GM23338 (cell line): ENCODE measurements at regions not wholly inside any gene's neighbourhood (a gene's known extent, or its start where the extent isn't known, plus 50 kb on each side); places are given as distances from the start of the nearest gene placed in this dataset.

Experiments
- ATAC-seq: fragments of 200-7000 bp; cut with Tn5 transposase; 3 replicates; pipeline ENCODE4 v1.9.1; 2020
- DNase-seq: peaks from one replicate; pipeline ENCODE4 v3.0.0-alpha.2; 2015; ENCODE audit warnings: low spot score
- H2AFZ ChIP-seq: fragments of 200-600 bp; sonication (generic); 2 replicates; pipeline ENCODE4 v1.8.0; 2016; ENCODE audit warnings: antibody characterized with exemption, mild to moderate bottlenecking, moderate library complexity
- H3F3A ChIP-seq: fragments of 200-600 bp; sonication (generic); replicated peaks from 2 replicates; pipeline ENCODE4 v1.8.0; 2017; ENCODE audit warnings: antibody characterized with exemption, mixed run types, low read depth
- H3K27ac ChIP-seq: fragments of 200-600 bp; sonication (generic); 2 replicates; pipeline ENCODE4 v1.6.1; 2016; ENCODE audit warnings: low read depth
- H3K27me3 ChIP-seq: fragments of 200-600 bp; sonication (generic); 2 replicates; pipeline ENCODE4 v1.8.0; 2016; ENCODE audit warnings: mild to moderate bottlenecking, mixed run types, moderate library complexity; ENCODE audit not compliant: insufficient read depth
- H3K36me3 ChIP-seq: fragments of 200-600 bp; sonication (generic); 2 replicates; pipeline ENCODE4 v1.8.0; 2016; ENCODE audit warnings: mild to moderate bottlenecking; ENCODE audit not compliant: insufficient read depth
- H3K4me1 ChIP-seq: fragments of 200-600 bp; sonication (generic); 2 replicates; pipeline ENCODE4 v1.8.0; 2016; ENCODE audit warnings: mild to moderate bottlenecking, moderate library complexity; ENCODE audit not compliant: insufficient read depth
- H3K4me2 ChIP-seq: fragments of 200-600 bp; sonication (generic); 2 replicates; pipeline ENCODE4 v1.7.1; 2017; ENCODE audit warnings: mixed run types
- H3K4me3 ChIP-seq: fragments of 200-600 bp; sonication (generic); 2 replicates; pipeline ENCODE4 v1.6.1; 2016; ENCODE audit warnings: mixed run types
- H3K79me2 ChIP-seq: fragments of 200-600 bp; sonication (generic); replicated peaks from 2 replicates; pipeline ENCODE4 v1.8.0; 2017; ENCODE audit warnings: mild to moderate bottlenecking; ENCODE audit not compliant: insufficient read depth
- H3K9me2 ChIP-seq: fragments of 200-600 bp; sonication (generic); 2 replicates; pipeline ENCODE4 v1.8.0; 2017; ENCODE audit not compliant: insufficient read depth
- H4K20me1 ChIP-seq: fragments of 200-600 bp; sonication (generic); replicated peaks from 2 replicates; pipeline ENCODE4 v1.8.0; 2017; ENCODE audit warnings: mild to moderate bottlenecking; ENCODE audit not compliant: insufficient read depth
- H3K27ac Mint-ChIP-seq: 2 replicates; pipeline ENCODE4 v1.8.0; 2020; ENCODE audit warnings: inconsistent platforms, mild to moderate bottlenecking, moderate library complexity, mixed read lengths
- H3K27me3 Mint-ChIP-seq: 3 replicates; pipeline ENCODE4 v1.8.0; 2022; ENCODE audit warnings: low read depth, mild to moderate bottlenecking, moderate library complexity, mixed read lengths, inconsistent platforms; ENCODE audit not compliant: insufficient read depth, poor library complexity
- H3K36me3 Mint-ChIP-seq: 3 replicates; pipeline ENCODE4 v1.8.0; 2021; ENCODE audit warnings: low read depth, mild to moderate bottlenecking, inconsistent platforms, moderate library complexity, mixed read lengths
- H3K4me1 Mint-ChIP-seq: 3 replicates; pipeline ENCODE4 v1.8.0; 2020; ENCODE audit warnings: mild to moderate bottlenecking, inconsistent platforms, mixed read lengths
- H3K4me3 Mint-ChIP-seq: 3 replicates; pipeline ENCODE4 v1.8.0; 2021; ENCODE audit warnings: moderate library complexity, mild to moderate bottlenecking, inconsistent platforms, mixed read lengths
- H3K9me3 Mint-ChIP-seq: 3 replicates; pipeline ENCODE4 v1.8.0; 2020; ENCODE audit warnings: moderate library complexity, mild to moderate bottlenecking, inconsistent platforms, mixed read lengths
- EZH2phosphoT487 ChIP-seq: fragments of 200-600 bp; sonication (generic); IDR thresholded peaks from one replicate; pipeline ENCODE4 v1.8.1; 2018; ENCODE audit warnings: antibody characterized with exemption; ENCODE audit not compliant: unreplicated experiment
- JUNB ChIP-seq: IDR thresholded peaks from one replicate; pipeline ENCODE4 v1.6.1; 2016; ENCODE audit warnings: antibody characterized with exemption; ENCODE audit not compliant: unreplicated experiment
- NANOG ChIP-seq: IDR thresholded peaks from 2 replicates; pipeline ENCODE4 v1.6.1; 2016; ENCODE audit warnings: antibody characterized with exemption, borderline replicate concordance
- STAT1 ChIP-seq: IDR thresholded peaks from one replicate; pipeline ENCODE4 v1.6.1; 2016; ENCODE audit warnings: antibody characterized with exemption; ENCODE audit not compliant: unreplicated experiment
- ZNF114 ChIP-seq: fragments of 250-450 bp; sonication (Bioruptor Pico); IDR thresholded peaks from 2 replicates; pipeline ENCODE4 v1.5.0; 2020; ENCODE audit warnings: mild to moderate bottlenecking, moderate library complexity
- ZNF331 ChIP-seq: fragments of 250-450 bp; sonication (Bioruptor Pico); IDR thresholded peaks from 2 replicates; pipeline ENCODE4 v1.5.0; 2020; ENCODE audit warnings: low read depth, mild to moderate bottlenecking, moderate library complexity
- TF ChIP-seq, protein P1 (sequence below): fragments of 250-450 bp; sonication (Bioruptor Pico); IDR thresholded peaks from 2 replicates; pipeline ENCODE4 v1.5.0; 2020; ENCODE audit warnings: mild to moderate bottlenecking, moderate library complexity
- TF ChIP-seq, protein P2 (sequence below), 2 experiments: fragments of 200-600 bp in 1 of 2; sonication (generic) in 1 of 2; conservative IDR thresholded peaks; 2 replicates each; pipeline versions ENCODE4 v1.5.1 to v1.6.1; 2016 to 2017; ENCODE audit warnings: antibody characterized with exemption in 2 of 2, low read depth in 2 of 2, mild to moderate bottlenecking in 2 of 2, moderate library complexity in 1 of 2
- TF ChIP-seq, protein P3 (sequence below): IDR thresholded peaks from 2 replicates; pipeline ENCODE4 v1.6.1; 2016; ENCODE audit warnings: antibody characterized with exemption

DNA sequence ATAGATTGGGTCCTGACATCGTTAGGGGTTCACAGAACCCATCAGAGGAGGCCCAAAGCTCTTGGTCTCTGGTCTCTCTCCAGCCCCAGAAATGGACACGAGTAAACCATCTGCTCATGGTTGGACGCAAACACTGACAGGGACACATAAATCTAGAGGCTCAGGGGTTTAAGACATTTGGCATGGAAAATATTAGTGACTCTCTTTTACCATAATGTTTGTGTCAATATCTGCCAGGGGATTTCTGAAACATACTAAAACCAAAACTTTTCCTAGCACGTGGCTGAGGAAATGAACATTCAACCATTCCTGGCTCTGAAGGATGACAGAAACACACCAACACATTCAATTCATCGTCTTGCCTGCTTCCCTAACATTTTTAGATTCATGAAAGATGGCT is 226.2 kb downstream of the SP3 start (continued):
- TF ChIP-seq, protein P1, sequence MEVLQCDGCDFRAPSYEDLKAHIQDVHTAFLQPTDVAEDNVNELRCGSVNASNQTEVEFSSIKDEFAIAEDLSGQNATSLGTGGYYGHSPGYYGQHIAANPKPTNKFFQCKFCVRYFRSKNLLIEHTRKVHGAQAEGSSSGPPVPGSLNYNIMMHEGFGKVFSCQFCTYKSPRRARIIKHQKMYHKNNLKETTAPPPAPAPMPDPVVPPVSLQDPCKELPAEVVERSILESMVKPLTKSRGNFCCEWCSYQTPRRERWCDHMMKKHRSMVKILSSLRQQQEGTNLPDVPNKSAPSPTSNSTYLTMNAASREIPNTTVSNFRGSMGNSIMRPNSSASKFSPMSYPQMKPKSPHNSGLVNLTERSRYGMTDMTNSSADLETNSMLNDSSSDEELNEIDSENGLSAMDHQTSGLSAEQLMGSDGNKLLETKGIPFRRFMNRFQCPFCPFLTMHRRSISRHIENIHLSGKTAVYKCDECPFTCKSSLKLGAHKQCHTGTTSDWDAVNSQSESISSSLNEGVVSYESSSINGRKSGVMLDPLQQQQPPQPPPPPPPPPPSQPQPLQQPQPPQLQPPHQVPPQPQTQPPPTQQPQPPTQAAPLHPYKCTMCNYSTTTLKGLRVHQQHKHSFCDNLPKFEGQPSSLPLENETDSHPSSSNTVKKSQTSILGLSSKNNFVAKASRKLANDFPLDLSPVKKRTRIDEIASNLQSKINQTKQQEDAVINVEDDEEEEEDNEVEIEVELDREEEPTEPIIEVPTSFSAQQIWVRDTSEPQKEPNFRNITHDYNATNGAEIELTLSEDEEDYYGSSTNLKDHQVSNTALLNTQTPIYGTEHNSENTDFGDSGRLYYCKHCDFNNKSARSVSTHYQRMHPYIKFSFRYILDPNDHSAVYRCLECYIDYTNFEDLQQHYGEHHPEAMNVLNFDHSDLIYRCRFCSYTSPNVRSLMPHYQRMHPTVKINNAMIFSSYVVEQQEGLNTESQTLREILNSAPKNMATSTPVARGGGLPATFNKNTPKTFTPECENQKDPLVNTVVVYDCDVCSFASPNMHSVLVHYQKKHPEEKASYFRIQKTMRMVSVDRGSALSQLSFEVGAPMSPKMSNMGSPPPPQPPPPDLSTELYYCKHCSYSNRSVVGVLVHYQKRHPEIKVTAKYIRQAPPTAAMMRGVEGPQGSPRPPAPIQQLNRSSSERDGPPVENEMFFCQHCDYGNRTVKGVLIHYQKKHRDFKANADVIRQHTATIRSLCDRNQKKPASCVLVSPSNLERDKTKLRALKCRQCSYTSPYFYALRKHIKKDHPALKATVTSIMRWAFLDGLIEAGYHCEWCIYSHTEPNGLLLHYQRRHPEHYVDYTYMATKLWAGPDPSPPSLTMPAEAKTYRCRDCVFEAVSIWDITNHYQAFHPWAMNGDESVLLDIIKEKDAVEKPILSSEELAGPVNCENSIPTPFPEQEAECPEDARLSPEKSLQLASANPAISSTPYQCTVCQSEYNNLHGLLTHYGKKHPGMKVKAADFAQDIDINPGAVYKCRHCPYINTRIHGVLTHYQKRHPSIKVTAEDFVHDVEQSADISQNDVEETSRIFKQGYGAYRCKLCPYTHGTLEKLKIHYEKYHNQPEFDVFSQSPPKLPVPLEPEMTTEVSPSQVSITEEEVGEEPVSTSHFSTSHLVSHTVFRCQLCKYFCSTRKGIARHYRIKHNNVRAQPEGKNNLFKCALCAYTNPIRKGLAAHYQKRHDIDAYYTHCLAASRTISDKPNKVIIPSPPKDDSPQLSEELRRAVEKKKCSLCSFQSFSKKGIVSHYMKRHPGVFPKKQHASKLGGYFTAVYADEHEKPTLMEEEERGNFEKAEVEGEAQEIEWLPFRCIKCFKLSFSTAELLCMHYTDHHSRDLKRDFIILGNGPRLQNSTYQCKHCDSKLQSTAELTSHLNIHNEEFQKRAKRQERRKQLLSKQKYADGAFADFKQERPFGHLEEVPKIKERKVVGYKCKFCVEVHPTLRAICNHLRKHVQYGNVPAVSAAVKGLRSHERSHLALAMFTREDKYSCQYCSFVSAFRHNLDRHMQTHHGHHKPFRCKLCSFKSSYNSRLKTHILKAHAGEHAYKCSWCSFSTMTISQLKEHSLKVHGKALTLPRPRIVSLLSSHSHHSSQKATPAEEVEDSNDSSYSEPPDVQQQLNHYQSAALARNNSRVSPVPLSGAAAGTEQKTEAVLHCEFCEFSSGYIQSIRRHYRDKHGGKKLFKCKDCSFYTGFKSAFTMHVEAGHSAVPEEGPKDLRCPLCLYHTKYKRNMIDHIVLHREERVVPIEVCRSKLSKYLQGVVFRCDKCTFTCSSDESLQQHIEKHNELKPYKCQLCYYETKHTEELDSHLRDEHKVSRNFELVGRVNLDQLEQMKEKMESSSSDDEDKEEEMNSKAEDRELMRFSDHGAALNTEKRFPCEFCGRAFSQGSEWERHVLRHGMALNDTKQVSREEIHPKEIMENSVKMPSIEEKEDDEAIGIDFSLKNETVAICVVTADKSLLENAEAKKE (CRISPR knock-in tag), result no peak
- TF ChIP-seq JUNB (no peak), STAT1 (no peak), EZH2phosphoT487 (no peak), ZNF331 (CRISPR knock-in tag) (no peak)
- TF ChIP-seq, protein P2, sequence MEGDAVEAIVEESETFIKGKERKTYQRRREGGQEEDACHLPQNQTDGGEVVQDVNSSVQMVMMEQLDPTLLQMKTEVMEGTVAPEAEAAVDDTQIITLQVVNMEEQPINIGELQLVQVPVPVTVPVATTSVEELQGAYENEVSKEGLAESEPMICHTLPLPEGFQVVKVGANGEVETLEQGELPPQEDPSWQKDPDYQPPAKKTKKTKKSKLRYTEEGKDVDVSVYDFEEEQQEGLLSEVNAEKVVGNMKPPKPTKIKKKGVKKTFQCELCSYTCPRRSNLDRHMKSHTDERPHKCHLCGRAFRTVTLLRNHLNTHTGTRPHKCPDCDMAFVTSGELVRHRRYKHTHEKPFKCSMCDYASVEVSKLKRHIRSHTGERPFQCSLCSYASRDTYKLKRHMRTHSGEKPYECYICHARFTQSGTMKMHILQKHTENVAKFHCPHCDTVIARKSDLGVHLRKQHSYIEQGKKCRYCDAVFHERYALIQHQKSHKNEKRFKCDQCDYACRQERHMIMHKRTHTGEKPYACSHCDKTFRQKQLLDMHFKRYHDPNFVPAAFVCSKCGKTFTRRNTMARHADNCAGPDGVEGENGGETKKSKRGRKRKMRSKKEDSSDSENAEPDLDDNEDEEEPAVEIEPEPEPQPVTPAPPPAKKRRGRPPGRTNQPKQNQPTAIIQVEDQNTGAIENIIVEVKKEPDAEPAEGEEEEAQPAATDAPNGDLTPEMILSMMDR (conservative IDR thresholded peaks at IDR 0.05; ENCODE audit: low read depth in 2 of 2), result no peak

DNA sequence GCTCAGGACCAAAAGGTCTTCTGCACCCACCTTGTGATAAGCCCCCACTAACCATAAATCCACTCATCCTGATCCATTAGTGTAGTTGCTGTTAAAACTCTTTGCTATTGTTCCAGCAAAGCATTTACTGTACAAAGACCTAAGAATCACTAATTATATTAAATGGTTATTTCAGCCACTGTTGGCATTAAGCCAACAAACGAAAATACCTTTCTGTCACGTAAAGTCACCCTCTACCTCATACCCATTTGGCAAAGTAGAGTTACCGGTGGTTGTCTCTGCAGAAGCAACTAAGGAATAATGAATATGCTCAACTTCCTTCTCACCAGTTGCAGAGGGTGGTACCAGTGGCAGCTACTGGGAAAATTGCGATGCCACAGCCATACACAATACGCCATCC is 224.5 kb downstream of the SP3 start:
- H3K36me3 Mint-ChIP-seq, result no peaks in the 10 kb centered on the region
- H4K20me1 ChIP-seq, result no peaks in the 10 kb centered on the region
- no peaks in the 10 kb centered on the region for H3K36me3 ChIP-seq
- H3K4me3 Mint-ChIP-seq, result no peak overlapping the region
- H3K4me1 ChIP-seq, result no peaks in the 10 kb centered on the region
- H2AFZ ChIP-seq, result no peak overlapping the region
- H3K9me2 ChIP-seq, result no peaks in the 10 kb centered on the region
- H3K4me1 Mint-ChIP-seq, result no peaks in the 10 kb centered on the region
- H3K27ac Mint-ChIP-seq, result no peak overlapping the region
- H3K4me3 ChIP-seq, result no peak overlapping the region
- ATAC-seq, result no peak
- no peaks in the 10 kb centered on the region for H3K27me3 ChIP-seq
- peaks cover 1% of the 10 kb centered on the region for H3K27me3 Mint-ChIP-seq
- H3K4me2 ChIP-seq, result no peak overlapping the region
- H3K79me2 ChIP-seq, result no peaks in the 10 kb centered on the region
- peaks cover 4% of the 10 kb centered on the region; the same call in 1 of the 3 replicates for H3K9me3 Mint-ChIP-seq
- TF ChIP-seq ZNF114 (CRISPR knock-in tag) (no peak), NANOG (no peak), ZNF331 (CRISPR knock-in tag) (no peak), EZH2phosphoT487 (no peak)
- TF ChIP-seq, protein P3, sequence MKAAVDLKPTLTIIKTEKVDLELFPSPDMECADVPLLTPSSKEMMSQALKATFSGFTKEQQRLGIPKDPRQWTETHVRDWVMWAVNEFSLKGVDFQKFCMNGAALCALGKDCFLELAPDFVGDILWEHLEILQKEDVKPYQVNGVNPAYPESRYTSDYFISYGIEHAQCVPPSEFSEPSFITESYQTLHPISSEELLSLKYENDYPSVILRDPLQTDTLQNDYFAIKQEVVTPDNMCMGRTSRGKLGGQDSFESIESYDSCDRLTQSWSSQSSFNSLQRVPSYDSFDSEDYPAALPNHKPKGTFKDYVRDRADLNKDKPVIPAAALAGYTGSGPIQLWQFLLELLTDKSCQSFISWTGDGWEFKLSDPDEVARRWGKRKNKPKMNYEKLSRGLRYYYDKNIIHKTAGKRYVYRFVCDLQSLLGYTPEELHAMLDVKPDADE, result no peak
- TF ChIP-seq, protein P2 (conservative IDR thresholded peaks at IDR 0.05; ENCODE audit: low read depth in 2 of 2), result no peak
- DNase-seq, result no peak
- H3K27ac ChIP-seq, result no peak overlapping the region
- no peaks in the 10 kb centered on the region for H3F3A ChIP-seq
